ENCODE measurements at regions not wholly inside any gene's neighbourhood (a gene's known extent, or its start where the extent isn't known, plus 50 kb on each side); places are given as distances from the start of the nearest gene placed in this dataset.

DNA sequence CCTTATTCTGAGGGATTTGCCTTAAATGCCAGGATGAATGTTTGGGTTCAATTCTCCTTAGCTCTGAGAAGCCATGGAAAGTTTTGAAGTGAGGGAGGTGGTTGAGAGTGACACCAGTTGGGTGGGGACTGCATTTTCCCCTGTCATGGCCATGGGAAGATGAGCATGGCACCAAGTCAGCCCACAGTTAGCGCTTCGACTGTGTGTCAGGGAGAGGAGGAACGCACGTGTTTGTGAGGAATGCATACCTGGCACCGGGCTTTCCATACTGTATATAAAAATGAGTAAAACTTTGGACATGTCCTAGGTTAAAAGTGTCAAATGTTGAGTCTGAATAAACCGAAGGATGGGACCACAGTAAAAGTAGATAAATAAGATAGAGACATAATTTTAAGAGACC, 187.5 kb upstream of the KL start:
- no peak for DNase-seq (ENCODE audit: low read depth)
- TF ChIP-seq, protein P1, sequence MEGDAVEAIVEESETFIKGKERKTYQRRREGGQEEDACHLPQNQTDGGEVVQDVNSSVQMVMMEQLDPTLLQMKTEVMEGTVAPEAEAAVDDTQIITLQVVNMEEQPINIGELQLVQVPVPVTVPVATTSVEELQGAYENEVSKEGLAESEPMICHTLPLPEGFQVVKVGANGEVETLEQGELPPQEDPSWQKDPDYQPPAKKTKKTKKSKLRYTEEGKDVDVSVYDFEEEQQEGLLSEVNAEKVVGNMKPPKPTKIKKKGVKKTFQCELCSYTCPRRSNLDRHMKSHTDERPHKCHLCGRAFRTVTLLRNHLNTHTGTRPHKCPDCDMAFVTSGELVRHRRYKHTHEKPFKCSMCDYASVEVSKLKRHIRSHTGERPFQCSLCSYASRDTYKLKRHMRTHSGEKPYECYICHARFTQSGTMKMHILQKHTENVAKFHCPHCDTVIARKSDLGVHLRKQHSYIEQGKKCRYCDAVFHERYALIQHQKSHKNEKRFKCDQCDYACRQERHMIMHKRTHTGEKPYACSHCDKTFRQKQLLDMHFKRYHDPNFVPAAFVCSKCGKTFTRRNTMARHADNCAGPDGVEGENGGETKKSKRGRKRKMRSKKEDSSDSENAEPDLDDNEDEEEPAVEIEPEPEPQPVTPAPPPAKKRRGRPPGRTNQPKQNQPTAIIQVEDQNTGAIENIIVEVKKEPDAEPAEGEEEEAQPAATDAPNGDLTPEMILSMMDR (conservative IDR thresholded peaks at IDR 0.05; ENCODE audit: low read depth, low read length) = no peak
- H3K4me3 ChIP-seq (ENCODE audit: low read length) = no peak overlapping the region

DNA sequence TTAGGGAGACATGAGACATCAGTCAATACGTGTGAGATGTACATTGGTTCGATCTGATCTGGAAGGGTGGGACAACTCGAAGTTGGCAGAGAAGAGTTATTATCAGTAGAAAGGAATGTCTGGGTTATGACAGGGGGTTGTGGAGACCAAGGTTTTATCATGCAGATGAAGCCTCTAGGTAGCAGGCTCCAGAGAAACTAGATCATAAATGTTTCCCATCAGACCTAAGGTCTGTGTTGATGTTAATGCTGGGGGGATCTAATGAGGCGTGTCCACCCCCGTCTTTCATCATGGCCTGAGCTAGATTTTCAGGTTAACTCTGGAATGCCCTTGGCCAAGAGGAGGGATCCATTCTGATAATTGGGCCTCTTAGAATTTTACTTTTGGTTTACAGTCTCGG, 187.0 kb upstream of the KL start:
- H3K4me3 ChIP-seq (ENCODE audit: low read length) = no peak overlapping the region
- TF ChIP-seq, protein P1 (conservative IDR thresholded peaks at IDR 0.05; ENCODE audit: low read depth, low read length) = no peak
- no peak for DNase-seq (ENCODE audit: low read depth)

DNA sequence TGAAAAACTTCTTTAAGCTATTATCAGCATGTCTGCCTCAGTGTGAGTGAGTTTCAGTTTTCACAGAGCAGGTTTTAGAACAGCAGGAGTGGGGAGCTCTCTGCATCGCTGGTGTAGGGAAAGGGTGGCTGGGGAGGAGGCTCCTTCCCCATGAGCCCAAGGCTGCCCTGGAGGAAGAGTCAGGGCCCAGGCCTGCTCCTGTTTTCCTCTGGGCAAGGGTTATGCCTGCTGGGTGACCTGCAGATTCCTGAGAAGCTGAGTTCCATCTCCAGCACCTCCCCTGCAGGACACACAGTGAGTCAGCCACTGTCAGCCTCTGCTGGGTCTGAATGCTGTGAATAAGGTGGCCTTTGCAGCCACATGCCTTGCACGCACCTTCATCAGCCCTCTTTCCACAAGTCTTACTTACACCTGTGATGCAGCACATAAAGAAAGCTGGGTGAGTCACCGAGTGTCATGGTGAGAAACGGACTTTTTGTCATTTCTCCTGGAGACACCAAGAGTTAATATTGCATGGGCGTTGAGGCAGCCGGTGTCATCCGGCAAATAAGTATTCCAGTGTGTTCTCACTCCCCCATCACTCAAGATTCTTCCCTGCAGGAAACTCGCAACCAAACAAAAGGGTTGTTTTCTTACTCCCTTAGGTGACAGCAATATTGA, 186.4 kb upstream of the KL start:
- DNase-seq (ENCODE audit: low read depth) = no peak
- TF ChIP-seq, protein P1 (conservative IDR thresholded peaks at IDR 0.05; ENCODE audit: low read depth, low read length) = no peak
- H3K4me3 ChIP-seq (ENCODE audit: low read length) = no peak overlapping the region

DNA sequence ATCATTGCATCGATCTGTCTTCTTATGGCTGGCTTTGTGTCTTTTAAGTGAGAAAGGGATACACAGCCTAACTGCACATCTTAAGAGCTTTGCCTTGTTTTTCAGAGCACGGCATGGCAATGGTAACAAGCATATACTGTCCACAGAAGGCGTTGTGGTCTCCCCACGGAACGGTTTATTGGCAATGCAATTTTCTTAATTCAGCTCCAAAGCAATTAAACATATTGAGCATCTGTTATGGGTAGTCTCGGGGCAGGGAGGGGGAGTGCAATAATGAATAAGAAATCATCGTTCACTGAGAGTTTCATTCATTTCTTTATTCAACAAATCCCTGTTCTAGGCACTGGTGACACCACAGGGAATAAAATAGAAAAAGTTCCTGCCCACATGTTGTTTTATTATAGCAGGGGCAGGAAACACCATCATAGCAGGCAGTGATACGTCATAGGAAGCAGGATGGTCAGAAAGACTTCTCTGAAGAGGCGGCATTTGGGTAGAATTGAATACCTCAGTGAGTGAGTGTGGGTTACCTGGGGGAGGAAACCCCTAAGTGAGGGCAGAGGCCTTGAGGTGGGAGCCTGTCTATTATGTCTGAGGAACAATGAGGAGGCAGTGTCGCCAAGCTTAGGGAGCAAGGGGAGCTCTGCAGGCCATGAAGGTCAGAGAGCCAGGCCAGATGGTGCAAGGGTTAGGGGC, 185.7 kb upstream of the KL start:
- TF ChIP-seq, protein P1 (conservative IDR thresholded peaks at IDR 0.05; ENCODE audit: low read depth, low read length) = no peak
- no peak for DNase-seq (ENCODE audit: low read depth)
- H3K4me3 ChIP-seq (ENCODE audit: low read length) = no peak overlapping the region

DNA sequence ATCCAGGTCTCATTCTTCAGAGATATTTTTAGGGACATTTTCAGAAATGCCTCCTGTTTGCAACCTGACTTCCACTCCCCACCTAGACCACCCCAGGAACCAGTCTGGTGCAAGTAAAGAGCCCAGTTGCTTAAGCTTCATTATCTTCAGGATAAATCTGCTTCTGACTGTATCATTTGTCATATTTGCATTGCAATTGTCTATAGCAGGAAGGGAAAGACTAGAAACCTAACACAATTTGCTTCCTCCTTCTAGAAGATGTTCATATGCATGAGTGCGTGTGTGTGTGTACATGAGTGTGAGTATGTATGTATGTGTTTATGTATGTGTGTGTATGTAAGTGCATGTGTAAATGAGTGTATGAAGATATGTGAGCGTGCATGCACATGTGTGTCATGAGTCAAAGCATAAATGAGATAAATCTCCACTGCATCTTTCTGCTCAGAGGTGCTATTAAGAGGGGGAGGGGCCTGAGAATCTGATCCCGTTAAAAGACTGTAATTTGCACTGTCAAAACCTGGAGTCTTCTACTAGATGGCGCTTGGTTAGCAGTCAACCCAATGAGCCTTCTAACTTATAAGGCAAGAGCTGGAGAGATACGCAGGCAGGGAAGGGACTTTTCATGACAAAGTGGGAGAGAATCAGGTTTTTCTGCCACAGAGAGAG, 178.8 kb upstream of the KL start:
- no peak for DNase-seq (ENCODE audit: low read depth)
- TF ChIP-seq, protein P1 (conservative IDR thresholded peaks at IDR 0.05; ENCODE audit: low read depth, low read length) = no peak
- H3K4me3 ChIP-seq (ENCODE audit: low read length) = no peak overlapping the region

DNA sequence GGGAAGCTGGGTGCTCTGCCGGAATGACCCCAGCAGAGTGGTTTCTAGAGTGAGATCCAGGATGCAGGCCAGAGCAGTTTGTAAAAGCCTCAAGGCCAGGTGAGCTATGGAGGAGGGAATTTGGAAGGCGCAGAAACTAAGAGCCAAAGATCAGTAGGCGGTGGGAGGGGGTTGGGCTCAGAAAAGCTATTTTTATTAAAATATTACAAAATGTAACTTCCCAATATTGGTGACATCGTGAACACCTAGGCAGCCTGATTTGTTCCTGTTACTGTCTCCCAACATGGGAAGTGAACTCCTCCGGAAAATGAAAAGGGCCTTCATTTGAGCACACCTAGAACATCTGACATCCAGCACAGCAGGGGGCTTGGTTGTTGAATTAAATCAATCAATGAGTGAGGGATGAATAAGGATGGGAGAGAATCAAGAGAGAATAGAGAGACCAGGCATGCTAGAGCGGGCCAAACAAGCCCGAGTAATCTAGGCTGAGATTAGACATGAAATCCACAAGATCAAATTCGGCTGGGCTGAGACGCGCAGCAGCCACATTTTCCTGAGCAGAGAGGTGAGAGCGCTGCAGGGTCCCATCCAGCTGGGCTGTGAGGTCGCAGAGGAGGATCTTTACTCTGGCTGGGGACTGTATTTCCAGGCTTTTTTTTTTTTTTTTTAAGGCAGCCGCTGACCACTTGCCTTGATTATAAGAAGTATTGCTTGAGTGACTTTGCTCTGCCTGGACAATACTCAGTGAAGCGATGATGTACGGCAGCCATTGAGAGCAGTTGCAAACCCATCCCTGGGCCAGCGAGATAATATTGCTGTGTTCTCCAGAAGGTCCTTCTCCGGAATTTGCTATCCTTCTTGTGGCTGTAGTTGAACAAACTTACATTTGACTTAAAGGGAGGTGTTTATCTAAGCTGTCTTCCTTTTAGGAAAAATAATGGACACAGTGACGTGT, 178.0 kb upstream of the KL start:
- DNase-seq (ENCODE audit: low read depth) = no peak
- no peak overlapping the region for H3K4me3 ChIP-seq (ENCODE audit: low read length)
- TF ChIP-seq, protein P1 (conservative IDR thresholded peaks at IDR 0.05; ENCODE audit: low read depth, low read length) = no peak

All from retinal pigment epithelial cell (primary cell).